HFF-Myc (cell line): ENCODE measurements at regions not wholly inside any gene's neighbourhood (a gene's known extent, or its start where the extent isn't known, plus 50 kb on each side); places are given as distances from the start of the nearest gene placed in this dataset.

Experiments used
- DNase-seq: peaks from one replicate; pipeline ENCODE4 v3.0.0-alpha.2; 2011; ENCODE audit warnings: low read depth; ENCODE audit errors: extremely low read depth
- H3K4me3 ChIP-seq: replicated peaks from 2 replicates; pipeline ENCODE4 v1.5.1; 2011; ENCODE audit warnings: low read depth, mild to moderate bottlenecking, control low read depth, low read length
- CTCF ChIP-seq: IDR thresholded peaks from 2 replicates; pipeline ENCODE4 v1.5.1; 2012; ENCODE audit warnings: mild to moderate bottlenecking, low read depth, low read length, control low read depth; ENCODE audit errors: missing control alignments

- TF ChIP-seq CTCF = no peak
- H3K4me3 ChIP-seq = no peak overlapping the region
- no peak for DNase-seq
Observed at GRCh38 chr9:126150411-126151030, 176.1 kb upstream of the MVB12B start.

- no peak overlapping the region for H3K4me3 ChIP-seq
- TF ChIP-seq CTCF = no peak
- DNase-seq = no peak
Observed at GRCh38 chr9:126151031-126151685, 175.5 kb upstream of the MVB12B start.

GRCh38 chr9:126151686-126152134 is 174.9 kb upstream of the MVB12B start:
- no peak for TF ChIP-seq CTCF
- no peak overlapping the region for H3K4me3 ChIP-seq
- no peak for DNase-seq

GRCh38 chr9:126152622-126153362 is 173.8 kb upstream of the MVB12B start:
- H3K4me3 ChIP-seq = no peak overlapping the region
- no peak for DNase-seq
- TF ChIP-seq CTCF = no peak

GRCh38 chr9:126153382-126153781 is 173.2 kb upstream of the MVB12B start:
- no peak for DNase-seq
- H3K4me3 ChIP-seq = no peak overlapping the region
- no peak for TF ChIP-seq CTCF

- no peak for TF ChIP-seq CTCF
- no peak for DNase-seq
- H3K4me3 ChIP-seq = no peak overlapping the region
Observed at GRCh38 chr9:126154182-126154827, 172.3 kb upstream of the MVB12B start.
